Ishikawa (cell line): ENCODE measurements at regions not wholly inside any gene's neighbourhood (a gene's known extent, or its start where the extent isn't known, plus 50 kb on each side); places are given as distances from the start of the nearest gene placed in this dataset.

Experiments used
- CEBPB ChIP-seq: IDR thresholded peaks from 2 replicates; pipeline ENCODE4 v1.6.1; 2012
- FOXM1 ChIP-seq: IDR thresholded peaks from 2 replicates; pipeline ENCODE4 v1.6.1; 2012; ENCODE audit warnings: low read depth, borderline replicate concordance

GRCh38 chr3:182142928-182143327, 431.2 kb downstream of the SOX2 start:
- no peak for TF ChIP-seq FOXM1
- TF ChIP-seq CEBPB: no peak
